ENCODE measurements at regions not wholly inside any gene's neighbourhood (a gene's known extent, or its start where the extent isn't known, plus 50 kb on each side); places are given as distances from the start of the nearest gene placed in this dataset.

DNA sequence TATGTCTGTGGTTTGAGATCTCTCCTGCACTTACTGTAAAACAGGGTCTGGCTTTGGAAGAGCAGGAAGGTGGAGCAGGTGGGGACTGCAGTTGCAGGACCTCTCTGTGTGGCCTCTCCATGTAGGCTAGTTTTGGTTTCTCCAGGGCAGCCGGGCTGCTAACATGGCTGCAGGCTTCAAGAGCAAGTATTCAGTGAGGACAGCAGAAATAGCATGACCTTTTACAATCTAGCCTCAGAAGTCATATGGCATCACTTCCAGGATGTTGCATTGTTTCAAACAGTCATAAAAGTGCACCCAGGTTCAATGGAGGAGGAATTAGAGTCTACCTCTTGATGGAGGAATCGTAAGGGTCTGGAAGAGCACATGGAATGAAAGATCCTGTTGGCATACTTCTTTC is 728.7 kb downstream of the NTRK3 start:
- TF ChIP-seq, protein P1, sequence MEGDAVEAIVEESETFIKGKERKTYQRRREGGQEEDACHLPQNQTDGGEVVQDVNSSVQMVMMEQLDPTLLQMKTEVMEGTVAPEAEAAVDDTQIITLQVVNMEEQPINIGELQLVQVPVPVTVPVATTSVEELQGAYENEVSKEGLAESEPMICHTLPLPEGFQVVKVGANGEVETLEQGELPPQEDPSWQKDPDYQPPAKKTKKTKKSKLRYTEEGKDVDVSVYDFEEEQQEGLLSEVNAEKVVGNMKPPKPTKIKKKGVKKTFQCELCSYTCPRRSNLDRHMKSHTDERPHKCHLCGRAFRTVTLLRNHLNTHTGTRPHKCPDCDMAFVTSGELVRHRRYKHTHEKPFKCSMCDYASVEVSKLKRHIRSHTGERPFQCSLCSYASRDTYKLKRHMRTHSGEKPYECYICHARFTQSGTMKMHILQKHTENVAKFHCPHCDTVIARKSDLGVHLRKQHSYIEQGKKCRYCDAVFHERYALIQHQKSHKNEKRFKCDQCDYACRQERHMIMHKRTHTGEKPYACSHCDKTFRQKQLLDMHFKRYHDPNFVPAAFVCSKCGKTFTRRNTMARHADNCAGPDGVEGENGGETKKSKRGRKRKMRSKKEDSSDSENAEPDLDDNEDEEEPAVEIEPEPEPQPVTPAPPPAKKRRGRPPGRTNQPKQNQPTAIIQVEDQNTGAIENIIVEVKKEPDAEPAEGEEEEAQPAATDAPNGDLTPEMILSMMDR (conservative IDR thresholded peaks at IDR 0.05 in 1 of 2, IDR thresholded peaks at IDR 0.05 in 1 of 2; ENCODE audit: extremely low read depth in 1 of 2, insufficient read depth in 1 of 2, low read depth in 1 of 2, low read length in 2 of 2): no peak
- no peak for TF ChIP-seq EZH2 (IDR thresholded peaks at IDR 0.05; ENCODE audit: borderline replicate concordance, low read length)

Data from mammary epithelial cell (primary cell).